ENCODE measurements at regions not wholly inside any gene's neighbourhood (a gene's known extent, or its start where the extent isn't known, plus 50 kb on each side); places are given as distances from the start of the nearest gene placed in this dataset.

- DNase-seq (ENCODE audit: low read depth) (no peak), FAIRE-seq (no peak)
- H3K4me2 ChIP-seq (ENCODE audit: low read length): no peak overlapping the region
- no peak overlapping the region for H3K27ac Mint-ChIP-seq (ENCODE audit: unreplicated experiment)
- H3K4me1 ChIP-seq (ENCODE audit: insufficient read depth, low read length): no peaks in the 10 kb centered on the region
- H3K27ac ChIP-seq (ENCODE audit: low read depth, low read length): no peak overlapping the region
- no peak overlapping the region for H3K4me3 ChIP-seq (ENCODE audit: insufficient read depth, low read depth, low read length)
- no peak overlapping the region for H3K4me3 Mint-ChIP-seq (ENCODE audit: unreplicated experiment)
- no peaks in the 10 kb centered on the region for H3K9me3 ChIP-seq (ENCODE audit: insufficient read depth, low read depth, low read length)
- no peaks in the 10 kb centered on the region for H3K27me3 ChIP-seq (ENCODE audit: insufficient read depth, low read length)
- no peaks in the 10 kb centered on the region for H4K20me1 ChIP-seq (ENCODE audit: insufficient read depth, low read length)
- no peaks in the 10 kb centered on the region for H3K79me2 ChIP-seq (ENCODE audit: insufficient read depth, low read length)
- no peak overlapping the region for H2AFZ ChIP-seq (ENCODE audit: low read depth, low read length)
- H3K4me1 Mint-ChIP-seq (ENCODE audit: low read depth, unreplicated experiment): no peaks in the 10 kb centered on the region
- no peaks in the 10 kb centered on the region for H3K36me3 Mint-ChIP-seq (ENCODE audit: low read depth, unreplicated experiment)
- H3K9me3 Mint-ChIP-seq (ENCODE audit: unreplicated experiment): peaks cover 6% of the 10 kb centered on the region
- H3K36me3 ChIP-seq (ENCODE audit: insufficient read depth, low read length): no peaks in the 10 kb centered on the region
- H3K9ac ChIP-seq (ENCODE audit: low read length): no peak overlapping the region
- no peak for TF ChIP-seq CTCF (IDR thresholded peaks at IDR 0.05; ENCODE audit: insufficient read depth, low read depth, low read length)
- no peaks in the 10 kb centered on the region for H3K27me3 Mint-ChIP-seq (ENCODE audit: low read depth, unreplicated experiment)
Measured at GRCh38 chr3:148408667-148409066, 289.0 kb upstream of the AGTR1 start.

GRCh38 chr3:148420242-148420641 is 277.5 kb upstream of the AGTR1 start:
- Histone ChIP-seq H3K4me3 (ENCODE audit: insufficient read depth, low read depth, low read length) (no peak overlapping the region), H3K79me2 (ENCODE audit: insufficient read depth, low read length) (no peaks in the 10 kb centered on the region), H3K4me1 (ENCODE audit: insufficient read depth, low read length) (no peaks in the 10 kb centered on the region), H3K36me3 (ENCODE audit: insufficient read depth, low read length) (no peaks in the 10 kb centered on the region), H2AFZ (ENCODE audit: low read depth, low read length) (no peak overlapping the region), H3K27ac (ENCODE audit: low read depth, low read length) (no peak overlapping the region), H3K4me2 (ENCODE audit: low read length) (no peak overlapping the region), H4K20me1 (ENCODE audit: insufficient read depth, low read length) (no peaks in the 10 kb centered on the region), H3K9me3 (ENCODE audit: insufficient read depth, low read depth, low read length) (no peaks in the 10 kb centered on the region), H3K27me3 (ENCODE audit: insufficient read depth, low read length) (no peaks in the 10 kb centered on the region), H3K9ac (ENCODE audit: low read length) (no peak overlapping the region)
- Mint-ChIP-seq H3K4me3 (ENCODE audit: unreplicated experiment) (no peak overlapping the region), H3K9me3 (ENCODE audit: unreplicated experiment) (no peaks in the 10 kb centered on the region), H3K27ac (ENCODE audit: unreplicated experiment) (no peak overlapping the region), H3K36me3 (ENCODE audit: low read depth, unreplicated experiment) (no peaks in the 10 kb centered on the region), H3K27me3 (ENCODE audit: low read depth, unreplicated experiment) (no peaks in the 10 kb centered on the region), H3K4me1 (ENCODE audit: low read depth, unreplicated experiment) (no peaks in the 10 kb centered on the region)
- TF ChIP-seq CTCF (IDR thresholded peaks at IDR 0.05; ENCODE audit: insufficient read depth, low read depth, low read length) (no peak), EZH2 (IDR thresholded peaks at IDR 0.05; ENCODE audit: insufficient read depth, low read length) (no peak)
- DNase-seq (ENCODE audit: low read depth) (no peak), FAIRE-seq (no peak)

GRCh38 chr3:148428862-148429605 is 268.7 kb upstream of the AGTR1 start:
- no peak overlapping the region for H3K4me2 ChIP-seq (ENCODE audit: low read length)
- FAIRE-seq: no peak
- H3K9me3 Mint-ChIP-seq (ENCODE audit: unreplicated experiment): no peaks in the 10 kb centered on the region
- H2AFZ ChIP-seq (ENCODE audit: low read depth, low read length): no peak overlapping the region
- no peaks in the 10 kb centered on the region for H3K4me1 Mint-ChIP-seq (ENCODE audit: low read depth, unreplicated experiment)
- TF ChIP-seq CTCF (IDR thresholded peaks at IDR 0.05; ENCODE audit: insufficient read depth, low read depth, low read length): no peak
- TF ChIP-seq EZH2 (IDR thresholded peaks at IDR 0.05; ENCODE audit: insufficient read depth, low read length): no peak
- no peaks in the 10 kb centered on the region for H3K36me3 Mint-ChIP-seq (ENCODE audit: low read depth, unreplicated experiment)
- H4K20me1 ChIP-seq (ENCODE audit: insufficient read depth, low read length): no peaks in the 10 kb centered on the region
- no peak overlapping the region for H3K27ac Mint-ChIP-seq (ENCODE audit: unreplicated experiment)
- no peak for DNase-seq (ENCODE audit: low read depth)
- H3K4me3 Mint-ChIP-seq (ENCODE audit: unreplicated experiment): no peak overlapping the region
- no peaks in the 10 kb centered on the region for H3K27me3 ChIP-seq (ENCODE audit: insufficient read depth, low read length)
- no peaks in the 10 kb centered on the region for H3K79me2 ChIP-seq (ENCODE audit: insufficient read depth, low read length)
- H3K9me3 ChIP-seq (ENCODE audit: insufficient read depth, low read depth, low read length): no peaks in the 10 kb centered on the region
- H3K27ac ChIP-seq (ENCODE audit: low read depth, low read length): no peak overlapping the region
- no peaks in the 10 kb centered on the region for H3K27me3 Mint-ChIP-seq (ENCODE audit: low read depth, unreplicated experiment)
- no peaks in the 10 kb centered on the region for H3K4me1 ChIP-seq (ENCODE audit: insufficient read depth, low read length)
- no peak overlapping the region for H3K4me3 ChIP-seq (ENCODE audit: insufficient read depth, low read depth, low read length)
- no peak overlapping the region for H3K9ac ChIP-seq (ENCODE audit: low read length)
- H3K36me3 ChIP-seq (ENCODE audit: insufficient read depth, low read length): no peaks in the 10 kb centered on the region
